GM18517 (cell line): ENCODE measurements at regions not wholly inside any gene's neighbourhood (a gene's known extent, or its start where the extent isn't known, plus 50 kb on each side); places are given as distances from the start of the nearest gene placed in this dataset.

Experiments
- ATAC-seq: cut with Tn5 transposase; IDR thresholded peaks from one replicate; pipeline ENCODE4 v1.9.1; 2021; ENCODE audit warnings: mild to moderate bottlenecking, moderate library complexity; ENCODE audit not compliant: unreplicated experiment

DNA sequence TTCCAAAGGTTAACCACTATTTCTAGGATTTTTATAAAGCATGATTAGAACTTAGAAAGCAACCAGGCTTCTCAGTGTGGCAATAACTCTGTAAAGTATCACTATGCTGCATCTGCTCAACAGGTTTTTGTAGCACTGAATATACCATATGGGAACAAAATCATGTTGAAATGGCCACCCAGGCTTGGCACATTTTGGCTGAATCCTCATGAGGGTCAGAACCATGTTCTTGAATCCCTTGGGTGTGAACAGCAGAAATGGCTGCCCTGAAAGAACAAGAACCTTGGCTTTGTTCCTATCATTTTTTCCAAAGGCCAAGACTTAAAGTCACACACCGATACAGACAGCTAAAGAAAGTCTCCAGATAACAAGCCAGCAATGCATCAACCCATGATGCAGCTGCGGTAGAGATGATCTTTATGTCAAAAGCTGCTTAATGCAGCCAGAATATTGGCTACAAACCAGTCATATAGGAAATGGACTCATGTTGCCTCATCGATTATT, 283.0 kb upstream of the NOX3 start:
- ATAC-seq: no peak

DNA sequence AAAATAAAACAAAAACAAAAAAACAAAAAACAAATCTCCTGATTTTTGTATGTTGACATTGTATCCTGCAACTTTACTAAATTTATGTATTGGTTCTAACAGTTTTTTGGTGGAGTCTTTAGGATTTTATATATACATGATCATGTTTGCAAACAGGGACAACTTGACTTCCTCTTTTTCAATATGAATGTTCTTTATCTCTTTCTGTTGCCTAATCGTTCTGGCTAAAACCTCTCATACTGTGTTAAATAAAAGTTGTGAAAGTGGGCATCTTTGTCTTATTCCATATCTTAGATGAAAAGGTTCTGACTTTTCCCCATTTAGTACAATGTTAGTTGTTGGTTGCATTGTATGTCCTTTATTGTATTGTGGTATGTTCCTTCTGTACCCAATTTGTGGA, 261.7 kb upstream of the NOX3 start:
- no peak for ATAC-seq

DNA sequence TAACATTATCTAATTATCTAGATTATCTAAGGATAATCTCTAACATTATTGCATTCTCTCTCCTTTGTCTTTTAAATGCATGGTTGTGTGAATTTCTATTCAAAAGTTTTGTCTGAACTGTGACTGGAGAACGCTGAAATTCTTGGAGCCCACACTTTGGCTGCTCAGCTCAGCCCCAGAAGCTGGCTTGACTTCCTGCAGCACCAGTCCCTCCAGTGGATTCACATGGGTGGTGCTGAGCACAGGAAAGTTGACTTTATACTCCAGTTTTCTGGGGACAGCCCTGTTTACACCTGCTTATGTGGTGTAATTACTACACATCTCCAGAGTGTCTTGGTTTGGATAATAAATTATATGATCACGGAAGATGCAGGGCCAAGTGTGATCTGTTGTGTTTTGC, 255.1 kb upstream of the NOX3 start:
- no peak for ATAC-seq

DNA sequence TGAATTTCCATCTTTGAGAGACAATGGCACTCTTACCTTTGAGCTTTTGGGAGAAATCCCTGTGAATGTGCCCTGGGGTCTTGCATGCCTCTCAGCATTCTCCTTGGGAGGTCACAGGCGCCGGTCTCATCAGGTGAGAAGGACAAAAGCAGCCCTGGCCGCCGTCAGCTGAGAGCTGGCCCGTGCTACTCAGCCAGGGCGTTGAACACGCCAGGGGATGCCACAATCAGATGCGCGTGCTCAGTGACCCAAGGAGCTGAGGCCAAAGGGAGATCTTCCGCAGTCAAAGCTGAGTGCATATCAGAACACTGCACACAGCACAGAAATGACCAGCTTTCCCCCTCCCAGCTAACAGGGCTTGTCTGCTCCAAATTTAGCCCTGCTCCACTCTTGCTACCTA, 253.6 kb upstream of the NOX3 start:
- no peak for ATAC-seq

DNA sequence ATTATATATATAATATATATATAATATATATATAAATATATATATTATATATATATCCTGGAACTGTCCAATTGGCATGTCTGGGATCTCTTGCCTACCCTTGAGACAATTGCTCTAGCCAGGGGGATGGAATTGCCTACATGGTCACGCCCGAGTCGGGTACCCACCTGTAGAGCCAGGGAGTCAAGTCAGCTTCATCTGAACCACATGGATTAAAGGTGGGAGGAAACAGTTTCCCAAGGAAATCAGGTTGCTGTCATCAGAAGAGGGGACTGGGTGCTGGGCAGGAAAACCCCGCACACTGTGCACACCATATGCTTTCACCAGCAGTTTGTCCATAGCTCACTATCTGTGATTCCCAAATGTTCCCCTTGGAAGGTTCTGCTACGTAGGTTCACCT, 252.5 kb upstream of the NOX3 start:
- ATAC-seq: no peak

DNA sequence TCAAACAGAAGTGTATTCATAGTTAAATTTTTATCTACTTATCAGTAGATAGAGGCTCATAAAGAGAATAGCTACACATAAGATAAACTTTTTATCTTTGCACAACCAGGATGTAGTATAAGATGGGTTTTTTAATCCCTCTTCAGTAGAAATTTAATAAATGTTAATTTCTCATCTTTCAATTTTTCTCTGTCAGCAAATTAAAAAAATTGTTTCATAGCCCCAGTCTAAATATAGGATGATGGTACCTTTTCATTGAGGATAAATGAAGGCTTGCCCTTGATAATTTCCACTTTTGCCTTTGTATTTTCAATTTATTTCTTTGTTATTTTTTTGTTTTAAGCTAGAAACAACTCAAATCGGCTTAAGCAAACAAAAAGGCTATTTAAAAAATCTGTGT, 251.2 kb upstream of the NOX3 start:
- no peak for ATAC-seq

DNA sequence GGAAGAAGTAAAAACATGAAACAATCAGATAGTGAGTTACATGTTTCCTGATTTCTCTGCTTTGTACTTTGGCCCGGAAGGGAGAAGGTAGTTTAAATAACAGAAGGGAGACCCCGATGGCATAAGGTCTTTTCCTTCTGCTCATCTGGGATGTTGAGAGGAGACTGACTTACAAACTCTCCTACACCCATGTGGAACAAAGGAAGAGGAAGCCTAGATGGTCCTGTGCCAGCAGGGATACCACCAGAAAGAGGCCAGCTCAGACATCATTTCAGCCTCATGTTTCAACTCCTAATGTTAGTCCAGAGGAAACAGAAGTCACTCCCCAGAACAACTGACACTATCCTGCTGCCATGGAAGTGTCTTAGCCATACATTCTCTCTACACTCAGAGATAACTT, 250.7 kb upstream of the NOX3 start:
- ATAC-seq: no peak

DNA sequence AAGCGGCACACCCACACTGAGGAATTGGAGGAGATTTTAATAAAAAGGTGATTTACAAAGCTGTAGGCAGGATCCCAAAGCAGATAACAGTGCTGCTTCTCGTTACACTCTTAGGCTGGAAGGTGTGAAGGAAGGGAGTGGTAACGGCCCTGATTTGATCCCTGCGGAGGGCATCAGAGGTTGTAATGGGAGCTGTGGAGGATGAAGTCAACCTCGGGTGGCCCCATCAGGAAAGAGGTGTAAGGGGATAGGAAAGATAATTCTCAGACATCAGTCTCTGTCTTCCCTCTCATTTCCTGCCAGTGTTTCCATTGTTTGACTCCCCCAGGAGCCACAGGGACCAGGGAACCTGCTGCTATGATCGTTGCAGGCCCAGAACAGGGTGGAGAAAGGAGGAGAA, 245.7 kb upstream of the NOX3 start:
- ATAC-seq: no peak

DNA sequence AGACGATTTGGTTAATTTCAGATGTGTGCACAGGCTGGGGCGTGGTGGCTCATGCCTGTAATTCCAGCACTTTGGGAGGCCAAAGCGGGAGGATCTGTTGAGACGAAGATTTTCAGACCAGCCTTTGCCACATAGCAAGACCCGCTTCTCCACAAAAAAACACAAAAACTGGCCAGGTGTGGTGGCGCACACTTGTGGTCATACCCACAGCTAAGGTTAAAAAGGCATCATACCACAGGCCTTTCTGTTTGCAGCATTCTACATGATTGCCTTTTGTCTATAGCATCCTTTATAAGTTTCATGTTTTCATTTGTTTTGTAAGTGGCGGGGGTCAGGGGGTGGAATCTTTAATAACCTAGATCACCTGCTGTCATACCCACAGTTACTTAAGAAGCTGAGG, 239.9 kb upstream of the NOX3 start:
- no peak for ATAC-seq

DNA sequence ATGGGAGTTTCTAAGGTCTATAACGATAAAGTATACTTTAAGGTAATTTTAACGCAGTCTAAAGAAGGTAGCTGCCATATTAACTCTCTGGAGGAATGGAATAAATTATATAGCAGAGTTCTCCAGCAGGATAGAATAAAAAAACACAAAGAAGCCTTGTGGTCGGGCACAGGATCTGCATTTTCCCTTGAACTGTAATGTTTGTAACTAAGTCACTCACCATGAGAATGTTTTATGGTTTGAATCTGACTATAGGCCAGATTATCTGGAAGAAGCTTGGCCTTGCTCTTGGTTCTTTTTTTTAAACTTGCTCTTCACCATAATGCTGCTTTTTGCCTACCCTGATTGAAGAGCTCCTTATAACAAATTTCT, 238.8 kb upstream of the NOX3 start:
- no peak for ATAC-seq

DNA sequence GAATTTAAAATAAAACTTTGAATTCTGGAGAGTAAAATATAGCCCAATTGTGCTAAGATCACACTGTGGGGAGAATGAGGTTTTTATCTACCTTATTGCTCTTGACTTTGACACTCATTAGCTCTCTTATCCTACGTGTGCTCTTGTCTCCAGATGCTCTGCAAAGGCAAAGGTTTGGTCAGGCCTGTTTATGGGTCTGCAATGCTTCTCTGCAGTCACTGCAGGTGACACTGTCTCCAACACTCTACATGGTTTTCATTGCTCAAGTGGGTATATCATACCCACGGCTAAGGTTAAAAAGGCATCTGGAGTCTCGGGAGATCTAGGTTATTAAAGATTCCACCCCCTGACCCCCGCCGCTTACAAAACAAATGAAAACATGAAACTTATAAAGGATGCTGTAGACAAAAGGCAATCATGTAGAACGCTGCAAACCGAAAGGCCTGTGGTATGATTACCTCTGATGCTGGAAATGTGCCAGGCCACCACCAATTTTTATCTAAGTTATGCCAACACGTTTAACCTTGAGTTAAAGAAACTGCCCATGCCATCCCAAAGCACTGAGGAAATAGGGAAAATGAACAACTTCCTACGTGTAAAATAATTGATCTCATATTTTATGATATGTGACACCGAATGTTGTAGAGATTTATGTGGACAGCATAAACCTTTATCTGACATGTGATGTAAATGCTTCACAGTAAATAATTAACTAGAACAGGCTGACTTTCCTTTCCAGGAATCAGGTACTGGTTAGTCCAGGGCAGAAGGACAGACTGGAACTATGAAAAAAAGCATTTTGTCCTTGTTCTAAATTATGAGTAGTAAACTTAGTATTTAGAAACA, 238.2 kb upstream of the NOX3 start:
- no peak for ATAC-seq

DNA sequence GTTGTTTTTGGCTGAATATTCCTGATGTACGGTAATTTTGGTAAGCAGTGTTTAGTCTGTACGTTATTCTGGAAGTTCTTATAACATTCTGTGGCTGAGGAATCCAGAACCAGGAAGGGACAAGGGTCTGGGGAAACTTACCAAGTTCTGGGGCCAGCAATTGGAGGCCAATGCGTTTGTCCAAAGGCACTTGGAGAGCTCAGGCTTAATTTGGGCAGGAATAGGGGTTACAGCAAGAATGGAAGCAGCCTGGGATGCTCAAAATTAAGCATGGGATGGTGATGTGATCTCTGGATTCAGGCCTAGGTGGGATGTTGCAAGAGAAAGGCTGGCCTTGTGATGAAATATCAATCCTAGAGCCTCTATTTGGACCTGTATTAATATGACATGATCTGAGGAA, 235.2 kb upstream of the NOX3 start:
- ATAC-seq: no peak

DNA sequence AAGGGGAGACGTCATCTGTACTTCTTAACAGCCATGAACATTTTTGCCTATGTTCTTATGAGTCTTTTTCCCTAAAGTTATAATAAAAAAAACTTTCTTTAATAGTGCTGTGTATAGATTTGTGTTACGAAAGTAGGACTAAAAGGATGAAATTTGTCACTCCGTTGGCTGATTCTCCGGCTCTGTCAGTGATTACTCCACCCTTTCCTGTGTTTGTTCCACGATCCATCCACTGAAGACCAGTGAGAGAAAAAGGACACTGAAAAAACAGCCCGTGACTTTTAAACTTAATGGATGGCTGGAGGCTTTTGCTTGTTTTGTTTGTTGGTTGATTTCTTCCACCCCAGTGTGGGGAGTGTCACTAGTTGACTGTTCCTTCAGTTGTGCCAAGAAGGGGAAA, 232.0 kb upstream of the NOX3 start:
- ATAC-seq: no peak

DNA sequence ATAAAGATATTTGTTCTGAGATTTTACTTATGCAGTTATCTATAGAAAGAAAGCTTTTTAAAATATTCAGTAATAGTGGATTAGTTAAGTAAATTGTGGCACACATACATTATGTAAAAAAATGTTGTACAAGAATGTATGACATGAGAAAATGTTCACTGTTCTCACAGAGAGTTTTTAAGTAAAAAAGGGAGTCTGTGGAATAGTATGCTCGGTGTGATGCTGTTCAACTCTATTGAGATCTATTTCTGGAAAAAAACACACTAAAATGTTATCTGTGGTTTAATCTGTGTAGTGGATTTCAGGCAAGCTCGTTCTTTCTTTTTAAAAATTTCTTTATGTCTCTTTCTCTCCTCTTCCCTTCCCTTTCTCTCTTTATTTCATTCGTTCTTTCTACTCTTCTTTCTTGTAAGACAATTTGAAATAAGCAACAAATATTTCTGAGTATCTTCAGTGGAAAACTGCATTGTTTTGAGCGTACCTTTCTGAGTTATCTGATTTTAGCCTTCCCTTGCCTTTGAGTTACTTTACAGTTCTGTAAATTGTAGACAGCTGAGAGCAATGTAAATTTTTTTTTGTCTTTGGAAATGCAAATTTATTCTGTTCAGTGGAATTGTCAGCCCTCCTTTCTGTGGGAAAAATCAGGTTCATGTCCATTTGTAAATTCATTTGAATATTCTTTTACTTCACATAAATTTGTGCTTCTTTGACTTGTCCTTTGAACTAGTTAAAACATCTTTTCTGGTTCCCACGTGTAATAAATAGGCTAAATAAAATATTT, 229.0 kb upstream of the NOX3 start:
- no peak for ATAC-seq

DNA sequence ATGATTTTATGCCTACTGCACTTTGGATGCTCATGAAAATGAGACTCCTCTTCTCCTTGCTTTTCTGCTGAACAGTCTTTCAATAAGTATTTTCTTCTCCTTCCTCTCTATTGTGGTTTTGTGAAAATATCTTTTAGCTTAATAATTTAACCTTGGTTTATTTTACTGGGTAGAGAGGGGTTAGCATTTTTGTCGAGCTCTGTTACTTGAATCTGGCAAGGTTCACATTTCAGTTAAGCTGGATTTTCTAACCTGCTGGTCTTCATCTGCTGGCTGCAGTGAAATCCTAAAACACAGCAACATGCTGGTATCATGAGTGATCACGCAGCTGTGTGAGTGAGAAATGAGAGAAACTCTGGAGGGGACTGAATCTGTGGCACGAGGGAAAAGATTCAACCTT, 222.7 kb upstream of the NOX3 start:
- no peak for ATAC-seq

DNA sequence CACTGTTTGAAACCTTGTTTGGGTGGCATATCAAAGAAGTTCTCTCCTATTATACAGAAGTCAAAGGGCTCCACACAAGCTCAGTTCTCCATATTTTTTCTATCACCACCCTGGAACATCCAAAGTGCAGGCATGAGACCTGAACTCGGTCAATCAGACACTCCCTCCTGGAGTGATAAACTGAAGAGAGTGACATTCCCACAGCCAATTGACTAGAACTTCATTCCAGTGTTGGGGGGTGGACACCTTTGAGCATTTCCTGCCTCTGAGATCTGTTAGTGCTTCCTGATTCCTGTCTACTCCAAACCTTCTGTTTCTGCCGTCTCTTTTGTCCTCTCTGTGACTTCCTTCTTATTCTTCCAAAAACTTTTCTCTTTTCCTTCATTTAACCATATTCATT, 220.7 kb upstream of the NOX3 start:
- ATAC-seq: no peak

DNA sequence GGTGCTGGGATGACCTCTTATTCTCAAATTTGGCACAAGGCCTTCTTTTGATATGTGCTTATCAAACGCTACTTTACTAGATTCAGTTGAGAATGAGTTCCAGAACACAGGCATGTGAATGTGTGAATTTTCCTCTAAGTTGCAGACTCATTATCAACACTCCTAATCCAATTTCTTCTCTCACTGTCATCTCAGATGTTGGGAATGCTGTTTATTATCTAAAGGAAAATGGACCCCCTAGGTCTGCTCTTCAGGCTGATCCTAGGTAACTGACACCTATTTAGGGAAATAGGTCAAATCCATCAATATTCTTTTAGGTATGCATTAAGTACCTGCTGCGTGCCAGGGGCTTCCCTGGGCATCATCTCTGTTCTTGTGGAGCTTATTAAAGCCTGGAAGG, 215.0 kb upstream of the NOX3 start:
- ATAC-seq: no peak

DNA sequence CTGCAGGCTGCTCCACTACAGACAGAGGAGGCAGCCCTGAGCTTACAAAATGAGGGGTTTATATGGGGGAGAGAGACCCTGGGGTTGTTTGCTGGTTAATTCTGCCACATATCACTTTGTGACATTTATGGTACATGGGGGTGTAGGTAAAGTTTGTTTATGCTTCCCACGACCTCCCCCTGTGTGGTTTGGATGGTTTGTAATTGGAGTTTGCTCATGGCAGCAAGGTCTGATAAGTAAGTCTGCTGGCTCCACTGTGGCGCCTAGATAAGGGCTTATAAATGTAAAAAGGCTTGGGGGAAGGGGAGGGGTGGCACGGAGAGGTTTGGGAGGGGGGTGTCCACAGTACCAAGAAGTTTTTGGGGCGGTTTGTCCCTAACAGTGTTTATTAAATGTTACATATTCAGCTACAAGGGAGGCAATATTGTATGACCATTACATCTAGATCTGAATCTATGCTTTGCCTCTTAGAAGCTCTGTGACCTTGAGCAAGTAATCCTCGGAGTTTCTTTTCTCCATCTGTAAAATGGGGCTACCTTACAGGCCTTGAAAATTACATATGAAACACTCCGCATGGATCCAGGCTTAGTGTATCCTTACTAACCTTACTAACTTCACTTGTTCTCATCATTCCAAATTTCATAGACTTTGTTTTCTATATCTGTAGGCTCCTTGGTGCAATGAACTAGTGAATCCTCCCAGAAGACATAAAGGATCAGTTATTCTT, 204.8 kb upstream of the NOX3 start:
- ATAC-seq: no peak

DNA sequence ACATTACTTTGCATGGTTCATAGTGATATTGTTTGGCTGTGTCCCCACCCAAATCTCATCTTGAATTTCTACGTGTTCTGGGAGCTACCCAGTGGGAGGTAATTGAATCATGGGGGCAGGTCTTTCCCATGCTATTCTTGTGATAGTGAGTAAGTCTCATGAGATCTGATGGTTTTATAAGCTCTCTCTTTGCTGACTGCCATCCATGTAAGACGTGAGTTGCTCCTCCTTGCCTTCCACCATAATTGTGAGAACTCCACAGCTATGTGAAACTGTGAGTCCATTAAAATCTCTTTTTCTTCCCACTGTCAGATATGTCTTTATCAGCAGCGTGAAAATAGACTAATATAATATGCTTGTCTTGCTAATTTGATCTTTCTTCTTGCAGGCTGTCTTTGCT, 200.4 kb upstream of the NOX3 start:
- no peak for ATAC-seq

DNA sequence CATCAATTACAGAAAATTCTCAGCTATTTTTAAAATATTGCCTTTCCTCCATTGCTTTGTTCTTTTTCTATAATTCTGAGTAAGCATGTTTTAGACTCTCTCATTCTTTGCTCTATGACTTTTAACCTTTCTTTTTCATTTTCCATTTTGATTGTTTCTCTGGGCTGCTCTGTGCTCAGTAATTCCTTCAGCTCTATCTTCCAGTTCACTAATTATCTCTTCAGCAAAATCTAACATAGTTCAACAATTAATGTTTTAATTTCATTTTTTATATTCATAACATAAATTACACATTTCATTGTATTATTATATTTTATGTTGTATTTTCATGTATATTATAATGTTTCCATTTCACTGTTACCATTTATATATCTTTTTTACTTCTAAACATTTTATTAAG, 198.8 kb upstream of the NOX3 start:
- ATAC-seq: no peak

DNA sequence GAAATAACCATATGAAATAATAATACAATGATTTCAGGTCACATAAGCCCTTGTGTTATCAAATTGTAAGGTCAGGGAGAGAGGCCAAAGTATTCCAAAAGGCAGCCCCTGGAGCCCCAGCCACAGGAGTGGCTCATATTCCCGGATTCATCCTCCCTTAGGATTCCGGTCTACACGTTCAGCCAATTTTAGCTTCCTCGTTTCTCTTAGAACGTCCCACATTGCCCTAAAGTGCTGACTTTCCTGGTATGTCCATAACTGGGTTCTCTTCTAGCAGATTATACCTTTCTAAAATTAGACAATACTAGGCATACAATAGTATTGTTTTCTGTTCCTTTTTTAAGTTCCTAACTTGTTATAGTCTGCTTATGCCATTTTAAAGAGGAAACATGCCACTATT, 192.7 kb upstream of the NOX3 start:
- ATAC-seq: no peak

DNA sequence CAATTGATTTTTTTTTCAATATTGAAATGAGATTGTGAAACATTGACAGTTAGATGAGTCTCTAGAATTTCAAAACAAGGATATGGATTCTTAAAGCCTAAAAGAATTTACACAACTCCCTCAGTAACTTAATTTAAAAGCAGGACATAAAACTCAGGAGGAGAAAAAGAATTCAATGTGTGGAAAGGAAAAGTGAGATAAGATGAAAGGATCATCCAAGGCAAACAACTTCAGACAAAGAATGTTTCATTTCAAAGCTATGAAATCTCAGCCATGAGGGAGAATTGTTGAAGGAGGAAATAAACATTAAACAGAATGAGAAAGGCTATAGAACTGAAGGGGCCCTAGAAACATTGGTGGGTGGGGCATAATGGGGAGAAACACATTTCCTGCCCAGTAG, 191.7 kb upstream of the NOX3 start:
- no peak for ATAC-seq
